K562 (cell line): ENCODE measurements at regions not wholly inside any gene's neighbourhood (a gene's known extent, or its start where the extent isn't known, plus 50 kb on each side); places are given as distances from the start of the nearest gene placed in this dataset.

Experiments used
- ATAC-seq: fragments of 200-7000 bp; cut with Tn5 transposase; 3 replicates; pipeline ENCODE4 v1.9.1; 2020; ENCODE audit warnings: moderate library complexity
- BruUV-seq: library from RNA; stranded (reverse); fragments of 400-500 nt; replicated peaks from 2 replicates; lab custom pipeline; 2021; lab: Mats Ljungman, UMichigan
- CTCF ChIA-PET: fragments of 300-600 bp; formaldehyde crosslinking; extraction: SDS; loops from one replicate; lab custom pipeline; 2021; ENCODE audit warnings: low intra/inter-chr PET ratio; lab: Yijun Ruan, JAX
- POLR2A ChIA-PET: fragments of 300-600, 350-650 bp; sonication (Branson Sonifier 250); formaldehyde crosslinking; extraction: SDS; loops from one replicate; lab custom pipeline; 2021; ENCODE audit warnings: antibody characterized with exemption, inconsistent platforms; lab: Yijun Ruan, JAX
- DNase-seq, 4 experiments: peaks; one replicate each; pipeline versions ENCODE4 v3.0.0 to v3.0.0-alpha.2; 2011 to 2018; ENCODE audit warnings: low spot score in 3 of 4, mixed read lengths in 3 of 4; ENCODE audit errors: extremely low read depth in 1 of 4
- FAIRE-seq: peaks from 2 replicates; lab custom pipeline; 2011; peaks lifted over from hg19 to GRCh38; lab: Jason Lieb, UNC
- H2AFZ ChIP-seq: 2 replicates; pipeline ENCODE4 v1.6.0; 2011; ENCODE audit warnings: low read depth, low read length, control low read depth, inconsistent platforms
- H3K27ac ChIP-seq: fragments of 200-600 bp; 3 replicates; pipeline ENCODE4 v1.8.0; 2011; ENCODE audit warnings: low read depth, mild to moderate bottlenecking, control low read depth, inconsistent platforms, low read length, moderate library complexity, mixed read lengths; ENCODE audit errors: extremely low read depth
- H3K27me3 ChIP-seq, 2 experiments: fragments of 300-600 bp in 1 of 2; 2 replicates in 1 of 2; 3 replicates in 1 of 2; pipeline versions ENCODE4 v1.6.0 to v1.8.0; 2011; ENCODE audit warnings: inconsistent platforms in 2 of 2, low read length in 2 of 2, mild to moderate bottlenecking in 1 of 2, mixed read lengths in 1 of 2, moderate library complexity in 1 of 2; ENCODE audit not compliant: control insufficient read depth in 2 of 2, insufficient read depth in 2 of 2
- H3K36me3 ChIP-seq: fragments of 300-600 bp; 3 replicates; pipeline ENCODE4 v1.8.0; 2011; ENCODE audit warnings: mild to moderate bottlenecking, low read length, inconsistent platforms; ENCODE audit not compliant: control insufficient read depth, insufficient read depth
- H3K4me1 ChIP-seq, 2 experiments: fragments of 200-600 bp in 1 of 2; replicated peaks in 1 of 2; 2 replicates in 1 of 2; 3 replicates in 1 of 2; pipeline versions ENCODE4 v1.5.1 to v1.8.0; 2011; ENCODE audit warnings: inconsistent platforms in 2 of 2, low read length in 2 of 2, mild to moderate bottlenecking in 1 of 2, mixed read lengths in 1 of 2, moderate library complexity in 1 of 2; ENCODE audit not compliant: control insufficient read depth in 2 of 2, insufficient read depth in 2 of 2
- H3K4me2 ChIP-seq: 2 replicates; pipeline ENCODE4 v1.6.1; 2011; ENCODE audit warnings: low read length, control low read depth, inconsistent platforms, mixed read lengths; ENCODE audit not compliant: insufficient read depth
- H3K4me3 ChIP-seq: fragments of 200-600 bp; sonication (generic), shearing (Covaris generic); 2 replicates; pipeline ENCODE4 v1.5.1; 2016; ENCODE audit warnings: control low read depth, inconsistent platforms
- H3K79me2 ChIP-seq: fragments of 200-600 bp; 3 replicates; pipeline ENCODE4 v1.8.0; 2011; ENCODE audit warnings: low read length, inconsistent platforms; ENCODE audit not compliant: control insufficient read depth, insufficient read depth
- H3K9ac ChIP-seq, 2 experiments: 2 replicates each; pipeline versions ENCODE4 v1.6.0 to v1.6.1; 2011; ENCODE audit warnings: low read depth in 2 of 2, low read length in 2 of 2, control low read depth in 1 of 2, inconsistent platforms in 1 of 2, mild to moderate bottlenecking in 1 of 2, mixed read lengths in 1 of 2; ENCODE audit not compliant: insufficient read depth in 1 of 2
- H3K9me1 ChIP-seq: one replicate; pipeline ENCODE4 v1.6.0; 2011; ENCODE audit warnings: inconsistent platforms, mild to moderate bottlenecking, low read length, moderate library complexity; ENCODE audit not compliant: control insufficient read depth, insufficient read depth
- H3K9me3 ChIP-seq: replicated peaks from 2 replicates; pipeline ENCODE4 v1.5.1; 2011; ENCODE audit warnings: low read depth, low read length, inconsistent platforms; ENCODE audit not compliant: control insufficient read depth, insufficient read depth
- H4K20me1 ChIP-seq: replicated peaks from 2 replicates; pipeline ENCODE4 v1.6.1; 2011; ENCODE audit warnings: low read length, inconsistent platforms, mixed read lengths; ENCODE audit not compliant: control insufficient read depth, insufficient read depth
- GATA2 ChIP-seq: sonication (generic); formaldehyde crosslinking; IDR thresholded peaks from 2 replicates; pipeline ENCODE4 v1.4.0; 2020; ENCODE audit warnings: mild to moderate bottlenecking, missing genetic modification reagents
- HNRNPH1 ChIP-seq: fragments of 200-400 bp; formaldehyde crosslinking; optimal IDR thresholded peaks from 2 replicates; pipeline ENCODE3; 2017; ENCODE audit warnings: low read depth, mild to moderate bottlenecking, low read length, moderate library complexity
- KLF13 ChIP-seq: fragments of 450-650 bp; IDR thresholded peaks from 2 replicates; pipeline ENCODE4 v1.6.1; 2016; ENCODE audit warnings: missing genetic modification characterization, low read depth, mild to moderate bottlenecking, missing compliant biosample characterization, moderate library complexity, borderline replicate concordance
- NFE2L1 ChIP-seq: fragments of 450-650 bp; IDR thresholded peaks from 2 replicates; pipeline ENCODE4 v1.6.1; 2016; ENCODE audit warnings: missing genetic modification characterization, low read depth, mild to moderate bottlenecking, missing compliant biosample characterization, moderate library complexity, borderline replicate concordance
- SRF ChIP-seq, 2 experiments: fragments of 250-450, 450-650 bp in 1 of 2; sonication (Bioruptor Pico) in 1 of 2; sonication (generic) in 1 of 2; formaldehyde crosslinking; IDR thresholded peaks; 2 replicates each; pipeline versions ENCODE4 v1.5.0 to v1.5.1; 2020 to 2022; ENCODE audit warnings: mild to moderate bottlenecking in 1 of 2, missing genetic modification reagents in 1 of 2
- STAT6 ChIP-seq: sonication (generic); formaldehyde crosslinking; IDR thresholded peaks from 2 replicates; pipeline ENCODE4 v1.8.1; 2023; ENCODE audit warnings: mild to moderate bottlenecking, missing genetic modification reagents
- TEAD1 ChIP-seq, 2 experiments: fragments of 450-650 bp in 1 of 2; sonication (generic) in 1 of 2; formaldehyde crosslinking; IDR thresholded peaks; 2 replicates each; pipeline versions ENCODE4 v1.4.0 to v1.8.0; 2020 to 2022; ENCODE audit warnings: mild to moderate bottlenecking in 2 of 2, missing genetic modification reagents in 1 of 2
- ZFX ChIP-seq: sonication (generic); formaldehyde crosslinking; IDR thresholded peaks from 2 replicates; pipeline ENCODE4 v1.8.0; 2022; ENCODE audit warnings: mild to moderate bottlenecking, missing genetic modification reagents, moderate library complexity
- ZNF217 ChIP-seq: sonication (generic); formaldehyde crosslinking; IDR thresholded peaks from 2 replicates; pipeline ENCODE4 v1.8.0; 2022; ENCODE audit warnings: mild to moderate bottlenecking, missing genetic modification reagents
- ZNF277 ChIP-seq: fragments of 250-450 bp; sonication (Bioruptor Pico); IDR thresholded peaks from 2 replicates; pipeline ENCODE4 v1.8.0; 2022; ENCODE audit warnings: inconsistent platforms, mild to moderate bottlenecking, moderate library complexity, borderline replicate concordance
- ZSCAN29 ChIP-seq: fragments of 450-650 bp; IDR thresholded peaks from 2 replicates; pipeline ENCODE4 v1.6.1; 2017
- ZSCAN32 ChIP-seq: fragments of 450-650 bp; formaldehyde crosslinking; IDR thresholded peaks from 2 replicates; pipeline ENCODE4 v1.4.0; 2020; ENCODE audit warnings: mild to moderate bottlenecking, moderate library complexity
- WGBS: fragments of 100-300 bp; shearing (Covaris generic); methylation state at CpG from one replicate; pipeline ENCODE4 v1.1.6; 2016; ENCODE audit warnings: low coverage, mixed read lengths; ENCODE audit not compliant: insufficient coverage; ENCODE audit errors: missing lambda C conversion rate; 5-methylcytosine and 5-hydroxymethylcytosine counted together
- in situ Hi-C: fragments of 300-500 bp; cut with MboI; formaldehyde crosslinking; loops from 4 replicates; pipeline ENCODE4 v1.15.0; 2018; ENCODE audit warnings: inconsistent platforms, mixed read lengths
- intact Hi-C: fragments of 100-400 bp; cut with micrococcal nuclease; formaldehyde crosslinking; loops from 2 replicates; pipeline ENCODE4 v1.14.2; 2022
- TF ChIP-seq, protein P1 (sequence below), 2 experiments: IDR thresholded peaks; 2 replicates each; pipeline ENCODE4 v1.6.1; 2012; ENCODE audit warnings: improper control_type of control experiment in 2 of 2, low read depth in 2 of 2, low read length in 2 of 2, borderline replicate concordance in 1 of 2
- TF ChIP-seq, protein P2 (sequence below): sonication (generic); formaldehyde crosslinking; IDR thresholded peaks from 2 replicates; pipeline ENCODE4 v1.8.1; 2023; ENCODE audit warnings: mild to moderate bottlenecking, missing genetic modification reagents

GRCh38 chr2:64394153-64394552, 59.8 kb upstream of the LGALSL start:
- 5% methylated on average over 3 of the region's 3 CpGs for WGBS
- in situ Hi-C loops (no loop called here), intact Hi-C loops (no loop called here)
- Histone ChIP-seq H3K27ac (no peak overlapping the region), H3K4me1 (peaks cover 0 to 7% of the 10 kb centered on the region in 2 experiments; a peak in 3 of 5 replicates), H3K9me1 (no peaks in the 10 kb centered on the region), H3K36me3 (no peaks in the 10 kb centered on the region), H4K20me1 (no peaks in the 10 kb centered on the region), H3K4me2 (no peak overlapping the region), H3K79me2 (no peaks in the 10 kb centered on the region), H3K9me3 (no peaks in the 10 kb centered on the region), H3K4me3 (no peak overlapping the region), H3K27me3 (peaks cover 0 to 15% of the 10 kb centered on the region in 2 experiments; a peak in 2 of 5 replicates), H3K9ac (no peak overlapping the region), H2AFZ (no peak overlapping the region)
- no peak for DNase-seq
- BruUV-seq = no TSS peak
- no peak for ATAC-seq
- POLR2A ChIA-PET = interaction anchor here (0.6 kb wide), 1 partner anchor 241 kb away, joined by 3 read pairs; no protein-coding TSS in a partner anchor
- CTCF ChIA-PET = no interaction called here
- no peak for FAIRE-seq
- TF ChIP-seq SRF (CRISPR knock-in tag; IDR thresholded peaks at IDR 0.05) (no peak), HNRNPH1 (no peak), STAT6 (CRISPR knock-in tag) (no peak), ZNF217 (CRISPR knock-in tag) (no peak), ZSCAN32 (CRISPR knock-in tag) (no peak), KLF13 (tag) (no peak), GATA2 (CRISPR knock-in tag) (no peak), ZSCAN29 (no peak), TEAD1 (CRISPR knock-in tag; IDR thresholded peaks at IDR 0.05) (no peak), NFE2L1 (tag) (no peak), ZFX (CRISPR knock-in tag) (no peak), ZNF277 (CRISPR knock-in tag) (no peak)
- TF ChIP-seq, protein P1, sequence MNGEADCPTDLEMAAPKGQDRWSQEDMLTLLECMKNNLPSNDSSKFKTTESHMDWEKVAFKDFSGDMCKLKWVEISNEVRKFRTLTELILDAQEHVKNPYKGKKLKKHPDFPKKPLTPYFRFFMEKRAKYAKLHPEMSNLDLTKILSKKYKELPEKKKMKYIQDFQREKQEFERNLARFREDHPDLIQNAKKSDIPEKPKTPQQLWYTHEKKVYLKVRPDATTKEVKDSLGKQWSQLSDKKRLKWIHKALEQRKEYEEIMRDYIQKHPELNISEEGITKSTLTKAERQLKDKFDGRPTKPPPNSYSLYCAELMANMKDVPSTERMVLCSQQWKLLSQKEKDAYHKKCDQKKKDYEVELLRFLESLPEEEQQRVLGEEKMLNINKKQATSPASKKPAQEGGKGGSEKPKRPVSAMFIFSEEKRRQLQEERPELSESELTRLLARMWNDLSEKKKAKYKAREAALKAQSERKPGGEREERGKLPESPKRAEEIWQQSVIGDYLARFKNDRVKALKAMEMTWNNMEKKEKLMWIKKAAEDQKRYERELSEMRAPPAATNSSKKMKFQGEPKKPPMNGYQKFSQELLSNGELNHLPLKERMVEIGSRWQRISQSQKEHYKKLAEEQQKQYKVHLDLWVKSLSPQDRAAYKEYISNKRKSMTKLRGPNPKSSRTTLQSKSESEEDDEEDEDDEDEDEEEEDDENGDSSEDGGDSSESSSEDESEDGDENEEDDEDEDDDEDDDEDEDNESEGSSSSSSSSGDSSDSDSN (IDR thresholded peaks at IDR 0.05; ENCODE audit: borderline replicate concordance in 1 of 2, low read depth in 2 of 2, low read length in 2 of 2) = no peak
- TF ChIP-seq, protein P2, sequence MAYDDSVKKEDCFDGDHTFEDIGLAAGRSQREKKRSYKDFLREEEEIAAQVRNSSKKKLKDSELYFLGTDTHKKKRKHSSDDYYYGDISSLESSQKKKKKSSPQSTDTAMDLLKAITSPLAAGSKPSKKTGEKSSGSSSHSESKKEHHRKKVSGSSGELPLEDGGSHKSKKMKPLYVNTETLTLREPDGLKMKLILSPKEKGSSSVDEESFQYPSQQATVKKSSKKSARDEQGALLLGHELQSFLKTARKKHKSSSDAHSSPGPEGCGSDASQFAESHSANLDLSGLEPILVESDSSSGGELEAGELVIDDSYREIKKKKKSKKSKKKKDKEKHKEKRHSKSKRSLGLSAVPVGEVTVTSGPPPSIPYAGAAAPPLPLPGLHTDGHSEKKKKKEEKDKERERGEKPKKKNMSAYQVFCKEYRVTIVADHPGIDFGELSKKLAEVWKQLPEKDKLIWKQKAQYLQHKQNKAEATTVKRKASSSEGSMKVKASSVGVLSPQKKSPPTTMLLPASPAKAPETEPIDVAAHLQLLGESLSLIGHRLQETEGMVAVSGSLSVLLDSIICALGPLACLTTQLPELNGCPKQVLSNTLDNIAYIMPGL (CRISPR knock-in tag) = no peak
